ENCODE measurements at regions not wholly inside any gene's neighbourhood (a gene's known extent, or its start where the extent isn't known, plus 50 kb on each side); places are given as distances from the start of the nearest gene placed in this dataset.

DNA sequence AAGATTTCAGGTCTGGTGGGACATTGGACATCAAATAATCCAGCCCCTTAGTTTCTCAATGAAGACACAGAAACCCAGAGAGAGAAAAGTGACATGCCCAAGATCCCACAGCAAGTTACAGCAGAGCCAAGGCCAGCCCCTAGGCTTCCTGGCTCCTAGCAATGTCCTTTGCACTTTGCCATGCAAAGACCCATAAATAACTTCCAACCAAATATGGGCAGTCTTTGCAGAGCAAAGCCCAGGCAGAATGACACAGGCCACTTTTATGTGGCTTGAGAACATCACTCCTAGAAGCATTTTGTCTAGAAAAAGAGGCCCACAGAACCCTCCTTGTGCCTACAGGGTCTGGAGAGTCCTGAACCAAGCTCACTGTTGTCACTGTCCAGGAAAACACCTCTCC is 78.1 kb upstream of the ATP6AP2 start:
- TF ChIP-seq, protein P1, sequence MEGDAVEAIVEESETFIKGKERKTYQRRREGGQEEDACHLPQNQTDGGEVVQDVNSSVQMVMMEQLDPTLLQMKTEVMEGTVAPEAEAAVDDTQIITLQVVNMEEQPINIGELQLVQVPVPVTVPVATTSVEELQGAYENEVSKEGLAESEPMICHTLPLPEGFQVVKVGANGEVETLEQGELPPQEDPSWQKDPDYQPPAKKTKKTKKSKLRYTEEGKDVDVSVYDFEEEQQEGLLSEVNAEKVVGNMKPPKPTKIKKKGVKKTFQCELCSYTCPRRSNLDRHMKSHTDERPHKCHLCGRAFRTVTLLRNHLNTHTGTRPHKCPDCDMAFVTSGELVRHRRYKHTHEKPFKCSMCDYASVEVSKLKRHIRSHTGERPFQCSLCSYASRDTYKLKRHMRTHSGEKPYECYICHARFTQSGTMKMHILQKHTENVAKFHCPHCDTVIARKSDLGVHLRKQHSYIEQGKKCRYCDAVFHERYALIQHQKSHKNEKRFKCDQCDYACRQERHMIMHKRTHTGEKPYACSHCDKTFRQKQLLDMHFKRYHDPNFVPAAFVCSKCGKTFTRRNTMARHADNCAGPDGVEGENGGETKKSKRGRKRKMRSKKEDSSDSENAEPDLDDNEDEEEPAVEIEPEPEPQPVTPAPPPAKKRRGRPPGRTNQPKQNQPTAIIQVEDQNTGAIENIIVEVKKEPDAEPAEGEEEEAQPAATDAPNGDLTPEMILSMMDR (IDR thresholded peaks at IDR 0.05; ENCODE audit: insufficient read depth, low read length, poor library complexity, severe bottlenecking): no peak
- no peak for TF ChIP-seq EZH2phosphoT487 (conservative IDR thresholded peaks at IDR 0.05; ENCODE audit: low read length)

Data from SU-DHL-6 (cell line).